OCI-LY7 (cell line): ENCODE measurements at regions not wholly inside any gene's neighbourhood (a gene's known extent, or its start where the extent isn't known, plus 50 kb on each side); places are given as distances from the start of the nearest gene placed in this dataset.

Experiments
- CTCF ChIP-seq: fragments of 200-600 bp; sonication (generic); conservative IDR thresholded peaks from 2 replicates; pipeline ENCODE4 v1.5.1; 2014; ENCODE audit warnings: mild to moderate bottlenecking, antibody characterized with exemption, low read length, moderate library complexity, mixed read lengths
- EZH2phosphoT487 ChIP-seq: fragments of 200-600 bp; sonication (generic); IDR thresholded peaks from 2 replicates; pipeline ENCODE4 v1.6.1; 2018; ENCODE audit warnings: low read depth, borderline replicate concordance, mild to moderate bottlenecking, mixed run types, antibody characterized with exemption, low read length, moderate library complexity, mixed read lengths

- no peak for TF ChIP-seq CTCF
- TF ChIP-seq EZH2phosphoT487, result no peak
These were observed 72.8 kb upstream of the COL5A1 start for GRCh38 chr9:134568811-134569210.
